GM18870 (cell line): ENCODE measurements at regions not wholly inside any gene's neighbourhood (a gene's known extent, or its start where the extent isn't known, plus 50 kb on each side); places are given as distances from the start of the nearest gene placed in this dataset.
A peak's percentile ranks its signal among the peaks of the same experiment; 100 is the strongest.
"Not testable (repeated sequence)": the region's sequence is repeated elsewhere in the genome, so short reads cannot be mapped to it uniquely, and the experiment has no call there.

Experiments used
- ATAC-seq: cut with Tn5 transposase; IDR thresholded peaks from one replicate; pipeline ENCODE4 v1.9.1; 2021; ENCODE audit warnings: moderate library complexity; ENCODE audit not compliant: unreplicated experiment

GRCh38 chr10:108567899-108568752 lies 1355.2 kb downstream of the XPNPEP1 start:
- no peak for ATAC-seq

- ATAC-seq: no peak
These were observed 1356.8 kb downstream of the XPNPEP1 start for GRCh38 chr10:108566316-108567107.

- ATAC-seq: no peak
These were observed 1361.2 kb downstream of the XPNPEP1 start for GRCh38 chr10:108562105-108562504.

- ATAC-seq: no peak
These were observed 1361.7 kb downstream of the XPNPEP1 start for GRCh38 chr10:108561649-108562048.

- ATAC-seq: no peak
These were observed 1362.8 kb downstream of the XPNPEP1 start for GRCh38 chr10:108560488-108560887.

GRCh38 chr10:108556186-108556585 lies 1367.1 kb downstream of the XPNPEP1 start:
- ATAC-seq: no peak

GRCh38 chr10:108545921-108546320 lies 1377.4 kb downstream of the XPNPEP1 start:
- peak; percentile 73 for ATAC-seq

- peak; percentile 75 for ATAC-seq
These were observed 1378.7 kb downstream of the XPNPEP1 start for GRCh38 chr10:108544500-108545120.

GRCh38 chr10:108533551-108533950 lies 1369.0 kb upstream of the SORCS1 start:
- ATAC-seq: not testable (repeated sequence)

GRCh38 chr10:108523016-108523800 lies 1358.7 kb upstream of the SORCS1 start:
- no peak for ATAC-seq

- no peak for ATAC-seq
These were observed 1357.5 kb upstream of the SORCS1 start for GRCh38 chr10:108521827-108522492.

GRCh38 chr10:108515821-108516220 lies 1351.3 kb upstream of the SORCS1 start:
- no peak for ATAC-seq

GRCh38 chr10:108500396-108500795 lies 1335.9 kb upstream of the SORCS1 start:
- no peak for ATAC-seq

GRCh38 chr10:108496106-108496505 lies 1331.6 kb upstream of the SORCS1 start:
- no peak for ATAC-seq

GRCh38 chr10:108490944-108491343 lies 1326.4 kb upstream of the SORCS1 start:
- no peak for ATAC-seq

GRCh38 chr10:108471420-108471819 lies 1306.9 kb upstream of the SORCS1 start:
- ATAC-seq: no peak

GRCh38 chr10:108469940-108470339 lies 1305.4 kb upstream of the SORCS1 start:
- no peak for ATAC-seq

- ATAC-seq: no peak
These were observed 1301.5 kb upstream of the SORCS1 start for GRCh38 chr10:108465871-108466641.

GRCh38 chr10:108462005-108462404 lies 1297.5 kb upstream of the SORCS1 start:
- ATAC-seq: no peak
